ENCODE measurements at regions not wholly inside any gene's neighbourhood (a gene's known extent, or its start where the extent isn't known, plus 50 kb on each side); places are given as distances from the start of the nearest gene placed in this dataset.

DNA sequence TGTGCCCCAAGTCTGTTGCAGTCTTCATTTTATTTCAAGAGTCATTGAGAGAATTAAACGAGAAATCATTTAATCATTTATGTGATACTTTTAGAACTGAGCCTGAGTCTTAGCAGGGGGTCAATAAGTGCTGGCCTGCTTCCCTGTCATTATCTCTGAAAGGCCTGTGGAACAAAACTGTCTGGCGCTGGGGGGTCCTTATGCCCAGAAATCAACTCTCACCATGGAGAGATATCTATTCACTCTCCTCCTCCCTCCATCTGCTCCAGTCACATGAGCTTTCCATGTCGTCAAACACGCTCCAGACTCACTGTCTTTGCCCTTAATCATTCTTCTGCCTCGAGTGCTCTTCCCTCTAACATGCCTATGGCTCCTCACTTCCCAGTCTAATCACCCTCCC is 136.8 kb downstream of the ESM1 start:
- no peak for DNase-seq

DNA sequence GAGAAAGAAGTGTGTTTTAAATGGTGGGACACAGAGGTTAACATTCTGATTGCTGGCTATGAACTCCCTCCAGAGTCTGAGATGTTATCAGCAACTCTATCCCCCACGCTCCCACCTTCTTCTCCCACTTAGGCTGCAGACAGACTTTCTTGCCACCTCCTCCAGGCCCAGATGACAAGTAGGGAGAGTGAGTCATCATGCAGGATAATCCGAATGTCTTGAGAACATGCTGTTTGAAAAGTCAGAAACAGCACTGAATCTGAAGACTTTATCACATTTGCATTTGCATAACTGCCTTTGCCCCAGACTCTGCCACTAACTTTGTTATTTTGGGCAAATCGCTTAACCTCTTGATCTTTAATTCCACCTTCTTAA is 139.8 kb downstream of the ESM1 start:
- DNase-seq: no peak

DNA sequence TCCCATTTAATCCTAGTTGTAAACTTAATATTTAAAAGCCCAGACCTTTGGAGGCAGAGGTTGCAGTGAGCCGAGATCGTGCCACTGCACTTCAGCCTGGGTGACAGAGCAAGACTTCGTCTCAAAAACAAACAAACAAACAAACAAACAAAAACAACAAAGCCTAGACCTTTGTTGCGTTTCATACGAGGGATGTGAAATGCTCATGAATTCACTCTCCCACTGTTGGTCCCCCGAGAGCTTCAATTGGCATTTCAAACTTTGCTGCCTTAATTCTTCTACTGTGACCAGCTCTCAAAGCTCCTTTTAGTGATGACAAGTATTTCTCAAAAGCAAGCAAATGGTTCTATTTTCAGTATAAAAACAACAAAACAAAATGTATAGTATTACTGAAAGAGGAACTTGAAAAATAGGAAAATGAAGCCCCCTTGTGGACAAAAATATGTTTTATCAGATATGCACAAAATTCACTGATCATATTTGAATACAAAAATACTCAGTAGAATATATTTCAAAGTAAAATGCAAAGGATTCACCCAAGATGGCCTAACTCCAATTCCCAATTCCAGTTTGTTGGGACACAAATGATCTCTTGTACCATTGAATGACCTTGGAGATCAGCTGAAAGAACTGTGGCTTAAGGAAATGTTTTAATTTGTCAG is 140.4 kb downstream of the ESM1 start:
- DNase-seq: peak; percentile 71

DNA sequence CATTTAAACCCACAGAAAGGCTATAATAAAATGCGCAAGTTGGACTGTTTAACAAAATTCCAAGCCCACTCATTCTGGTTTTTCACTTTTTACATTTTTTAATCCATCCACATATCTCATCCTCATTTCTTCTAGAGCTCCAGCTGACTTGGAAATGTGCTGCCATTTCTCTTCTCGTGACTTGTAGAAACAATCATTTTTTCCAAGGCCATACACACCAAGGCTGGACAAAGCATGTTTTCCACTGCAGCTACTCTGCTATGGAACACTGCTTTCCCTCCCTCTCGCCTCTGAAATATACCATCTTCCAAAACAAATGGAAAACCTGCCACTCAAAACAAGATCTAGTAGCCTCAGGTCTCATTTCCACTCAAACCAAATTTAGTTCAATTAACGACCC is 141.1 kb downstream of the ESM1 start:
- no peak for DNase-seq

DNA sequence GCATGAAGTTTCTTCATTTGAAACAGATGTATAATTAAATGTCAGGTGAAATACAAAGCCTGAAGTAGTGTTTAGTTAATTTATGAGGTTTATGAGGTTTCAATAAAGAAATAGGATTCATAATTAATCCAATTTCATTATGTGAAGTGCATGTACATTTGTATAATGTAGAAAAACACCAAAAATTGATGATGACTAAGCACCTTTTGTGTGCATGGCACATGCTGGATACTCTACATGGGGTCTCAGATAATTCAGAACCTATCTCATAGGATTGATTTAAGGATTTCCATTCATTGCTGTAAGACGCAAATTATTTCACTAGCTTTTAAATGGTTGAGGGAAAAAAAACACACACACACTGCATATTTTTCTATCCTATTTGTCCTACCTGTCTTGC is 143.9 kb downstream of the ESM1 start:
- DNase-seq: no peak

DNA sequence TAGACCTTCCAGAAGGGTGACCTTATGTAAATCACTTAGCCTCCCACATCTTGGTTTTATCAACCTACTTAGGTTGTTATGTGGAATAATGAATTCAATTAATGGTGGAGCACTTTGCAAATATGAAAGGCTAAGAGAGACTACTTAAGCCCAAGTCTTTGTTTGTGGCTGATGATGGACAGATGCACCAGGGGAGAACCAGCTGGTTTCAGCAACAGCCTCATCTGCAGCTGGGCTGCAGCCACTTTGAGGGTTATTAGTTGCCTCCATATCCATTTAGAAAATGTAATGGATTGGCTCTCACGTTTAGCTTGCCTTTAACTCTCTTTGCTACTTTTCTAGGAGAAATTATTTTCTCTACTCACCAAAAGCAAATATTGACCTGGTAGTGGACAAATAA is 146.6 kb downstream of the ESM1 start:
- peak; percentile 26 for DNase-seq

DNA sequence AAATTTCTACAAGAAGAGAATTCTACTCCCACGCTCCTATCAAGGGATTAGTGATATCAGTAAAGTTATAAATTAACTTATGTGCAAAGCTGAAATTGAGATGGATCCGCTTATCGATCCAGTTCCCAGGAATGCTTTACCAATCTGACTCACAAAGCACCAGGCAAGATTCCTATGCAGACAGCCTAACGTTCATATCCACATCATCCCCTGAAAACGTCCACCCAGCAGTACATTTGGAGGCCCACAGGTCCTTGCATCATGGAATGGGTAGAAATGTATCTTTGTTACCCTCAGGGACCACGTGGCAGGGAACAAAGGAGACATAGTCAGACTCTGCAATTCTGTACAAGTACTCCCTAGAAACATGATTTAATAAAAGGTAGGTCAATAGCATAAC is 147.4 kb downstream of the ESM1 start:
- DNase-seq: no peak

DNA sequence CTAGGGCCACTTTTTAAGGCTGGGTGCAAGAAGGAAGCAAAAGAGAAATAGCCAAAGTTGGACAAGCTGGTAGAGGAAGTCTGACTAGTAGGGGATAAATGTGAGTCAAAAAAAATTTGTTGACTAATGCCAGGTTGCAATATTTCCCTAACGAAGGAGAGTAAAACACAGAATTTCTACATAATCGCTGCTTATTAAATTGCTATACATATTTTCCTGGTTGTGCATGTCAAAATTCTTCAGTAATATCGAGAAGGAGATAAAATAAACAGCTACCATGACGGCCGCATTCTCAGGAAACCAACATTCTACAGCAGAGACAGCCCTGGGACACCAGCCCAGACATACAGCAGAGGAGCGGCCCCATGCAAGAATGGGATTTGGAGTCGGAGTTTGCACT is 148.3 kb downstream of the ESM1 start:
- no peak for DNase-seq

DNA sequence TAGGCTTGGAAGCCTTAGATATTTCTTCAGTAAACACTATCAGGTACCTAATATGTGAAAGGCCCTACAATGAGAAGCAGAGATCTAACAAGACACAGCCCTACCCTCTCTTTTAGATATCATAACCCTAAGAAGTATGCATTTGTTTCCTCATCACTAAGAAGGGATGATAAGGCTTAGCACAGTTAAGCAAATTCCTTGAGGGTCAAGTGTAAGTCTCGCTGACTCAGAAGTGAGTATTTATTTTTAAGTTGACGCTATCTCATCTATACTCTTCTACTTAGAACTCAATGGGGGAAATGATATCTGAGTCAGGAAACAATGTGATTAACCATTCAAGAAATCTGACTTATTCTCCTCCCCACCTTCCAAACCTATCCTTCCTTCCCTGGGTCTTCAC is 149.7 kb downstream of the ESM1 start:
- no peak for DNase-seq

DNA sequence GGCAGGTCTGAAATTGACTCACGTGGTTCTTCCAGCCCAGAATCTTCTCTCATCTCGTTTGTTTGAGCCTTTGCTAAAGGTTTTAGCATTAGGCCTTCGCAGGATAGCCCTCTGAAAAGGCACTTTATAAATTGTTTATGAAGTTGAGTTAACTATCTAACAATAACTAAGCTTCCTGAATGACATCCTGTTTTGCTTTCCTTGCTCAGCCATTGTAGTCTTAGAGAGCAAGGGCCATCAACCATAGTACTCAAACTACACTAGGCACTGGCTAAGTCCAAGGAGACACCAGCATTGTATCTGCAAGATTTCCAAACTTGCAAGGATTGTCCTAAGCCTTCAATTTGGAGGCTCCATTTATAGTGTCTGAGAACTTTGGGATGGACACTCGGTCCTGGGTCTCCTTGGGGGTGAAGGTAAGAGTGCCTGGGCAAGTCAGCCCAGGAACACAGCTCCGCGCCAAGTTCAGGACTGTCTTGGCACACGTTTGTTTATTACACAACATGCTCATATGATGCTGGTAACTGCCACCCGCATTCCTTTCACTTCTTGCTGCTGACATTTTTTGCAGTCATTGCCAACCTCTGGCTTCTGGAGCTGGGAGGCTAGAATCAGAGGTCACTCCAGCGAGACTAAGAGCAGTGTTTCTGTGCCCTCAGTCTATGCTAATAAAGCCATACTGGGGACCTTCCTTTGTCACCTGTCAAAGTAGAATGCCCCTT is 151.1 kb downstream of the ESM1 start:
- no peak for DNase-seq

DNA sequence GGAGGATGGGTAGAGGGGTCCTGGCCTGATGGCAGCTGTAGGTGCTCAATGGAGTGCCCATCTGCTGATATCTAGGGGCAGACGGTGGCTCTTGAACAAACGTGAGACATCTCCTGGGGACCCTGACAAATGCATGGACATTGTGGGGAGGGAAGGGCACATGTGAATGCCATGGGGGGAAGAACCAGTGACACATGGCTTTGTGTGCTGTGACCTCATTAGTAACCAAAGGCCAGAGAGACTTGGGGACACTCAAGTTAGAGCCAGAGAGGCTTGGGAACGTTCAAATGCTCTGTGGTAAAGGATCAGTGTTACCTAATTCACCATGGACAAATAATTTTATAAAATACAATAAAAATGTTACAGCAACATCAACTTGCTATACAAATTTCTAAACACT is 151.8 kb downstream of the ESM1 start:
- DNase-seq: no peak

DNA sequence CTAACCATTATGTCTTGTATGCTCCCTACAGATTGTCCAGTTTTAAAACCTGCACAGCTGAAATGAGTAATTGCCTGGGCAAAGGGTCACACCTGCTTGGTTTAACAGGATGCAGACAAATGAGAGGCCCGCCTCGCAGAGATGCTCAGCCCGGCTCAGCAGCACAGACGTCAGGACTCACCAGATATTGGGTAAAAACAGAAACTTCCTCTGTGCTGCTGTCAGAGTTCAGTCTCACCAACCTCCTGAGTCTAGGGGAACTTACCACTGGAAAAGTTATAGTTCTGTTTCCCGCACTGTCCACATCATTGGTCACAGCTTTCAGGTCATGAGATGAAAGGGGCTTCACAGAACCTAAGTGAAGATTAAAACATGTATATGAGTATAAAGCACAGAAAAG is 152.5 kb downstream of the ESM1 start:
- no peak for DNase-seq

DNA sequence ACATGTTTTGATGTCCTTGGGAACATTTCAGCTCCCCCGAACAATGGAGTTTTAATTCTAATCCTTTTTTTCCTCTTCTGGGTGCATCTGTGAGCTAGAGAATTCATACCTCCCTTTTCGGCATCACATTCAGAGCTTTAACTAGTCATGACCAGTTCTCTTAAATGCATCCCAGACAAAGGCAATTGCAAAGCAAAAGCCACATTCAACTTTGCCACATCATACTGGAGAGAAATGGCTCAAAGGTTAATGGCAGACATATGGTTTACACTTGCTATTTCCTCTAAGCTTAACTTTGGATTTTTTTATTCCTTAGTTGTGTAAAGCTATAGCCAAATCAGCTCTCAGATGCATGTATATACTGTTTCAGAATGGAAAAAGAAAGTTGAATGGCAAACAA is 153.3 kb downstream of the ESM1 start:
- no peak for DNase-seq

DNA sequence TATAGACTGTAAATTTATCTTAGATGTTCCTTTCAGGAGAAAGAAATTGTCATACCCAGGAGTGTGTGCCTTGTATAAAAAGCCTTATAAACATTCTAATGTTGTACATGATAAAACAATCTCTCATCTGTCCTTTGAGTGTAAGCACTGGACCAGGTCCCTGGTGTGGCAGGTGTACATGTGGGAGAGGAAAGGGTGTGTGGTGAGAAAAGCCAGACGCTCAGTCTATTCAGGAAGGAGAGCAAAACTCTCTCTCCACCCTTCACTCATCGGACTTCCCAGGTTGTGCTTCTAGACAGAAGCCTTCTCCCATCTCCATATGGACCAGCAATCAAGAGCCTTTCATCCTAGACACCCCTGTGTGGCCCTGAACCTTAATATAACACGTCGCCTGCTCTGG is 154.2 kb downstream of the ESM1 start:
- no peak for DNase-seq

DNA sequence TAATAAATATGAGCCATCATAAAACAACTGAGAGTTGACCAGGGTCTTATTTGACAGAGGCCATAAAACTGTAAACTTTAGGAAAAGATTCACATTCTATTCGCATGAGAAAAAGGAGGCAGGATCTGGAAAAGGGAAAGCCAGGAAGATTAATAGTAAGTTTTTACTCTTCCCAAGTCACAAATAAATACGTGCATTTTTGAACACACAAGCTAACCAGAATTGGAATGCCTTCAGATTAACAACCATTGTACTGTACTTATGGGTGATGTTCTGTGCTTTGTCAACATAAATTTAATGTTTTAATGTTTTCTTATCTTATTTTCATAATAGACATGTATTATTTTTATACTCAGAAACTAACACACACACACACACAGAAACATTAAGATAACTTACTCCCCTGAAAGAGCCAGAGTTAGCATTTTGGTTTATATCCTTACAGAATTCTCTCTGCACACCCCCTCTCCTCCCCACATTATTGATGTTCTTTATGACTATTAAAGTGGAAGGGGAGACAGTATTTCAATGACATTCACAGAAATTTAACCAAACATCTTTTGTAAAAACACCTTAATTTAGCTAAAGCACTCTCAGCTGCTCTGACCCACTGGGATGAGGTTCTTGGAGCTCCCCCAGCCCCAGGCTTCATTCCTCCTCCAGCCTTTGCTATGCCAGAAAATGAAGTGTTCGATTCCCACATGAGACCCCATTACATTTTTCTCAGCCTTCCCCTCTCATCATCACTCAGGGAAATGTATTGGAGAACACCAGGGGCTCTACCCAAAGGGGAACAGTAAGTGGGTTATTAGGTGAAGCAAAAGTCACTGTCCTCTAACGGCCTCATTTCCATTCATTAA is 155.5 kb downstream of the ESM1 start:
- DNase-seq: no peak

DNA sequence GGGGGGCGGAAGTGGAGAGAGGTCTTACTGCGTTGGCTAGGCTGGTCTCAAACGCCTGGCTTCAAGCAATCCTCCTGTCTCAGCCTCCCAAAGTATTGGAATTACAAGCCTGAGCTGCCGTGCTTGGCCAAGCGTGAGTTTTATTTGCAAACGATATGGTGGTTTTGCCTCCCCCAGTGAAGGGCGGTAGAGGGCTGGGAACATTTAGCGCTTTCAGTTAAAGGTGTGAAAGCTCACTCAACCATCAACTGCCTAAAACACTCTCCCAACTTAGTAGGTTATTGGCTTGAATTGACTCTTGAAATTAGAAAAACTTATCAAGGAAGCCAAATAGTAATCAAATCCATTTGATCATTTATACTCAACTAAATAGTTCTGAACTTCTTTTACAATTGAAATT is 156.3 kb downstream of the ESM1 start:
- no peak for DNase-seq

DNA sequence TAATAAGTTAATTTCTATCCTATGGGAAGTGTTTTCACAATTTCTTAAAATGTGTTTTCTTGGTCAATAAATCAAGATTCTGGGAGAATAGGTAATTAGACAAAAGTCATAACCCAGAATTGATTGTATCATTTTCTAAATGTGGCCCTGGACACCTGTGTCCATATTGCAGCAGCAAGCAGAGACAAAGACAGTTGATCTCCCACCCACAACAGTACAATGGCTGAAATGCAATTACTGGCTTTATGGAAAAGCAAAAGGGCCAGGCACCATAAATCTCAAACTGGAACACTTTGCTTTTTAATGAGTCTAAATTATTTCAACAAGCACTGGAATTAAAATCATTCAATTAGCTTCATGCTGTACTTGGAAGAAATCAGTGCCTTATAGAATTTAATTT is 157.2 kb downstream of the ESM1 start:
- no peak for DNase-seq

DNA sequence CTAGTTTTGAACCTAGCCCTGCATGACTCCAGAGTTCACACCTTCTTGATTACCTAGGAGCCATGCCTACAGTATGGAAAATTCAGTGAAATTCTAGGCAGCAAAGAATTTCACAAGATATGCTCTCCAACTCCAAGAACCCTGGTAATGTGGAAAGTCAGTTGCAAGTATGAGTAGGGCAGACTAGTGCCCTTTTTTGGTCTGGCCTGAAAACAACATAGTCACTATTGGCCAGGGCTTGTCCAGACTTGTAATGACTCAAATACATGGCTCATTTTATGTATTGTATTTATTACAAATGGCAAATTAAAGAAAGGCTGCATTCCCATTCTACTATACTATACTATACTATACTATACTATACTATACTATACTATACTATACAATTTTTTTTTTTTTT is 160.4 kb downstream of the ESM1 start:
- no peak for DNase-seq

DNA sequence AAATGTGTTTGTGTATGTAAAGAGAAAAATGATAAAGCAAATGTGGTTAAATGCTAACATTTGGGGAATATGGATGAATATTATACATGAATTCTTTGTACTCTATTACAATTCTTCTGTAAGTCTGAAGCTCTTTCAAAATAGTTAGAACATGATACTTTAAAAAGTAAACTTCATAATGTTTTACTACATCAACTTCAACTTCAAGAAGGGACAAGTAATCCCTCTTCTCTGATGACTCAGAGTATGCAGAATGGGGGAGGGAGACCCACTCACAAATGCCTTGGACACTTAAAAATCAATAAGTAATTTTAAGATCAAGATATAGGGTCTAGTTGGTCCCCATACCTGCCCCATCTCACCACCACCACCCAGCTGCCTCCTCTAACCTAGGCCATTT is 162.4 kb downstream of the ESM1 start:
- no peak for DNase-seq

DNA sequence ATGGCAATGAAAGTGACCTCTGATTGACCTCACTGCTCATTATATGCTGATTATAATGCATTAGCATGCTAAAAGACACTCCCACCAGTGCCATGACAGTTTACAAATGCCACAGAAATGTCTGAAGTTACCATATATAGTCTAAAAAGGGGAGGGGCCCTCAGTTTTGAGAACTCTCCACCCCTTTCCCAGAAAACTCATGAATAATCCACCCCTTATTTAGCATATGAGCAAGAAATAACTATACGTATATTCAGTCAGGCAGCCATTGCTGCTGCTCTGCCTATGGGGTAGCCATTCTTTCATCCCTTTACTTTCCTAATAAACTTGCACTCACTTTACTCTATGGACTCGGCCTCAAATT is 163.1 kb downstream of the ESM1 start:
- DNase-seq: no peak

DNA sequence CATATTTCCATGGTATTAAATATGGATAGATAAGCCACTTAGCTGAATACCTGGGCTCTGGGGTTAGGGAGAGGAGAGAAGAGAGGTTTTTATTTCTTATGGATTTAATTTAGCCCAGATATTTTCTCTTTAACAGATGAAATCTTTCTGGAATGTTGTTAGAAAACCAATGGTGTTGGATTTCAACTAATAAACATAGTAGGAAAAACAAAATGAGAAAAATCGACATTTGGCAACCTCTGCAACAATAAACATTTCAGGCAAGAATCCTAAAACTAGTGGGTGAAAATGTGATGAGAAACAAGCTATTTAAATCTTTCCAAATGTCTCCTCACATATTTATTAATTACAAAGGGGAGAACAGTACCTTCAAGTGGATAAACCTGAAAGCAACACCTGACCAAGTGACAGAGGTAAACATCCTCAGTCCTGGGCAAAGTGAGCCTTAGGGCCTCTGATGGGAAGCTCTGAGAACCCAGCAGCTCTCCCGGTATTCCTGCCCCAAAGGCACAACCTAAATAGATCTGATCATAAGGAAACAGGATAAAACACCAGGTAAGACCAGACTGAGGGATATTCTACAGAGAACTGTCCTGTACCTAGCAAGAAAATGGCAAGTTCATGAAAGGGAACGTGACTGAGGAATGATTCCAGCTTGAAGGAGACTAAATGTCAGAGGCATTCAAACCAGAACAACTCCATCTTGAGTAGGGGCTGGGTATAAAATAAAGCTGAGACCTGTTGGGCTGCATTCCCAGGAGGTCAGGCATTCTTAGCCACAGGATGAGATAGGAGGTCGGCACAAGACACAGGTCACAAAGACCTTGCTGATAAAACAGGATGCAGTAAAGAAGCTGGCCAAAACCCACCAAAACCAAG is 163.7 kb downstream of the ESM1 start:
- no peak for DNase-seq

DNA sequence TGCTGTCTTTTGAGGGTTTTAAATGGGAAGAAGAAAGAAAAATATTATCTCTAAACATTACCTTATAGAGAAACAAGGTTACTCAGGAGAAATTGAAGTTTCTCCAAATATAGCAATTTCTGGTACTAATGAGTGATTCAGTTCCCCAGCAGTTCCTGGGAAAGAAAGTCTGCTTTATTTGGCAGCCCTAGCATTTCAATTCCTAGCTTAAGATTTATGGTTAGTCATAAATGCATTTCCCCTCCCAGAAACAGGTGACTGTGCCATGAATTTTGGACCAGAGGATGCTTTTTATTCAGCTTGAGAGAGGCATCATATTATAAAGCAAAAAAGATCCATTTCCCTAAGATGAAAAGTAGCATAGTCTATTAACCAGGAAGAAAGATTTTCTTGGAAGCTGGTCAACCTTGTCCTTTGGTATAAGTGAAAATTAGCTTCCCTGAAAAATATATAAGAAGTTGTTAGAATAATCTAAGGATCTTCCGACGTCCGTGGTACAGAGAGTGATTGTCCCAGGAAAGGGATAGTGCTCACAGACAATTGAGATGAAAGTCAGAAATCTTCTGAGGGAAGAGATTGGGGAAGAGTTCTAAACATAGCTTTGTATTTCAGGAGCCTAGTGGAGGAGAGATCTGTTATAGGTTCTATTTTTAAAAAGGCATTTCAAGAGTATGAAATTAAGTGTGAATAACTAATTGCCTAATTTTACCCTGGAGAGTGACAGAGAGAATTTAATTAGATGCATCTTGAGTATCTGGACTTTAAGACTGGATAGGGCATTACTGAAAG is 164.9 kb downstream of the ESM1 start:
- DNase-seq: no peak

All from DMS53 (cell line).